ENCODE measurements at regions not wholly inside any gene's neighbourhood (a gene's known extent, or its start where the extent isn't known, plus 50 kb on each side); places are given as distances from the start of the nearest gene placed in this dataset.

DNA sequence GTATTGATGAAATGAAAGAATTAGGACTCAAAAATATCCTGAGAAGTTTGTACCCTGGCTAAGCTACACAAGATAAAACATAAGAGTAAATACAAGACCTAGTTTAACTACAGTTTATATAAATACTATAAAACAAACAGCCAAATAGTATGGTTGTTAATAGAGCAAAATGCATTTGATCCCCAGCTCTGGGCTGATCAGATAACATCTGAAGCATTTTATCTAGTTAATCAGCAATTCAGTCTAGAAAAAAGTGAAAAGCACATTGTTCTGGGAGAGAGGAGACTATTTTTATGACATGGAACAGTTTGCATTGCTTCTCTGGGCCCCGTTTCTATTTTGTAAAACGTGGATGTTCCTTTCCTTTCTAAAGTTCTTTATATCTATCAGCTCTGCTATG is 139.6 kb upstream of the RORB start:
- Histone ChIP-seq H3K27ac (ENCODE audit: low read depth, low read length) (no peak overlapping the region), H3K4me1 (ENCODE audit: control insufficient read depth, insufficient read depth, low read length) (no peaks in the 10 kb centered on the region), H3K4me3 (ENCODE audit: low read depth, low read length) (no peak overlapping the region), H3K36me3 (ENCODE audit: control insufficient read depth, insufficient read depth, low read length) (no peaks in the 10 kb centered on the region), H3K9me3 (ENCODE audit: control insufficient read depth, insufficient read depth, low read length) (no peaks in the 10 kb centered on the region), H3K27me3 (ENCODE audit: control insufficient read depth, insufficient read depth, low read length) (no peaks in the 10 kb centered on the region), H3K9ac (ENCODE audit: low read depth, low read length) (no peak overlapping the region)

GRCh38 chr9:74358959-74359358 is 138.2 kb upstream of the RORB start:
- Histone ChIP-seq H3K36me3 (ENCODE audit: control insufficient read depth, insufficient read depth, low read length) (no peaks in the 10 kb centered on the region), H3K4me1 (ENCODE audit: control insufficient read depth, insufficient read depth, low read length) (no peaks in the 10 kb centered on the region), H3K9me3 (ENCODE audit: control insufficient read depth, insufficient read depth, low read length) (no peaks in the 10 kb centered on the region), H3K4me3 (ENCODE audit: low read depth, low read length) (no peak overlapping the region), H3K27ac (ENCODE audit: low read depth, low read length) (no peak overlapping the region), H3K27me3 (ENCODE audit: control insufficient read depth, insufficient read depth, low read length) (no peaks in the 10 kb centered on the region), H3K9ac (ENCODE audit: low read depth, low read length) (no peak overlapping the region)

DNA sequence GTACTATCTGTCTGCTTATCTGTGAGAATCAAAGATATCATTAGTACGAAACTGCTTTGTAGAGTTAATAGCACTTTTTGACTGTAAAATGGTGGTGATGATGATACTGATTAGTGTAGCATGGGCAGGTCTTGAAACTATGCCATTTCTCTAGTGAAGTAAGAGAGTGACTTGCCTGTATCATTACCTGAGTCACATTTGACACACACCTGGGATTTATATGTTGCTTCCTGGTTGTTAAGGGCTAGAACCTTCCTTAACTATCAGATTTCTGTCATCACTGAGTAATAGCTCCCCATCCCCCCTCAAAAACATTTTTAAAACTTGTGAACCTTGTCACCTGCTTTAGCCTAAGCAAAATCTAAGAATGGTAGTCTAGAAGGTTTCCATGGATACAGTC is 135.6 kb upstream of the RORB start:
- H3K27me3 ChIP-seq (ENCODE audit: control insufficient read depth, insufficient read depth, low read length) = no peaks in the 10 kb centered on the region
- H3K9ac ChIP-seq (ENCODE audit: low read depth, low read length) = no peak overlapping the region
- no peaks in the 10 kb centered on the region for H3K4me1 ChIP-seq (ENCODE audit: control insufficient read depth, insufficient read depth, low read length)
- H3K27ac ChIP-seq (ENCODE audit: low read depth, low read length) = no peak overlapping the region
- H3K36me3 ChIP-seq (ENCODE audit: control insufficient read depth, insufficient read depth, low read length) = no peaks in the 10 kb centered on the region
- H3K9me3 ChIP-seq (ENCODE audit: control insufficient read depth, insufficient read depth, low read length) = no peaks in the 10 kb centered on the region
- no peak overlapping the region for H3K4me3 ChIP-seq (ENCODE audit: low read depth, low read length)

DNA sequence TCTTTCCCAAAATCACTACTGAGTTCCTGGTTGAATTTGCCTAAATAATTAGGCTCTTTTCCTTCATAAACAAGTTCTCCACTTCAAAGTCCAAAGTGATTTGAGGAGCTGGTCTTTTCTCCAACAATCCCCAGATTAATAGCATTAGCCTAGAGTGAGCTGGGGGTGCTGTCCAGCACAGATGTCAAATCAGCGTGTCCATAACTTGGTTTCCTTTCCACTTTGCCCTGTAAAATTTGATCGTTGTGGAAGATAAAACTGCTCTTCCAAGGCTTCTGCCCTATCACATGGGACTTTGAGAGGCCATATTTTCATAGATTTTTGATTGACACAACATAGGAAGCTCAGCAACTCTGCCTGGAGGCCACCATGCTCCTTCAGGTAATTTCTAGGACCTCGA is 134.7 kb upstream of the RORB start:
- H3K27me3 ChIP-seq (ENCODE audit: control insufficient read depth, insufficient read depth, low read length) = no peaks in the 10 kb centered on the region
- no peaks in the 10 kb centered on the region; the same call in 1 of the 2 replicates for H3K9me3 ChIP-seq (ENCODE audit: control insufficient read depth, insufficient read depth, low read length)
- no peak overlapping the region for H3K27ac ChIP-seq (ENCODE audit: low read depth, low read length)
- no peak overlapping the region for H3K9ac ChIP-seq (ENCODE audit: low read depth, low read length)
- H3K4me1 ChIP-seq (ENCODE audit: control insufficient read depth, insufficient read depth, low read length) = no peaks in the 10 kb centered on the region
- no peaks in the 10 kb centered on the region for H3K36me3 ChIP-seq (ENCODE audit: control insufficient read depth, insufficient read depth, low read length)
- H3K4me3 ChIP-seq (ENCODE audit: low read depth, low read length) = no peak overlapping the region

GRCh38 chr9:74366111-74366510 is 131.0 kb upstream of the RORB start:
- H3K4me1 ChIP-seq (ENCODE audit: control insufficient read depth, insufficient read depth, low read length) = no peaks in the 10 kb centered on the region
- no peaks in the 10 kb centered on the region for H3K36me3 ChIP-seq (ENCODE audit: control insufficient read depth, insufficient read depth, low read length)
- no peak overlapping the region for H3K27ac ChIP-seq (ENCODE audit: low read depth, low read length)
- no peaks in the 10 kb centered on the region for H3K27me3 ChIP-seq (ENCODE audit: control insufficient read depth, insufficient read depth, low read length)
- H3K9me3 ChIP-seq (ENCODE audit: control insufficient read depth, insufficient read depth, low read length) = no peaks in the 10 kb centered on the region; the same call in 1 of the 2 replicates
- H3K4me3 ChIP-seq (ENCODE audit: low read depth, low read length) = no peak overlapping the region
- H3K9ac ChIP-seq (ENCODE audit: low read depth, low read length) = no peak overlapping the region

DNA sequence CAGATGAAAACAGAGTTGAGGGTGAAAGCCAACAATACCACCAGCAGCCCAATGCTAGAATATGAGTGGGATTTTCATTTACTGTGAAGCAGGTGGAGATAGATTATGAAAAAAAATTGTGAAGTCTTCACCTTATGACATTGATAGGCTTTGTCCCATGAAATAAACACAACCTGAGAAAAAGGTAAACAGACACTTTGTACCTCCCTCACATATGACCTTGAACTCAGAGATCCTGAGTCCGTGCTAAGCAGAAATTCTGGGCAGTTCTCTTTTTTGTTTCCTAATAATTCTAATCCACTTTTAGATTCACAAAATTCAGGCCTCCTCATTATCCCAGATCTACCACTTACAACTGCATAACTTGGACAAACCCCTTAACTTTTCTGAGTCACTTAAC is 127.3 kb upstream of the RORB start:
- H3K9me3 ChIP-seq (ENCODE audit: control insufficient read depth, insufficient read depth, low read length) = no peaks in the 10 kb centered on the region; the same call in 1 of the 2 replicates
- no peak overlapping the region for H3K9ac ChIP-seq (ENCODE audit: low read depth, low read length)
- H3K27ac ChIP-seq (ENCODE audit: low read depth, low read length) = no peak overlapping the region
- H3K4me3 ChIP-seq (ENCODE audit: low read depth, low read length) = no peak overlapping the region
- H3K36me3 ChIP-seq (ENCODE audit: control insufficient read depth, insufficient read depth, low read length) = no peaks in the 10 kb centered on the region
- no peaks in the 10 kb centered on the region for H3K27me3 ChIP-seq (ENCODE audit: control insufficient read depth, insufficient read depth, low read length)
- peaks cover 7% of the 10 kb centered on the region for H3K4me1 ChIP-seq (ENCODE audit: control insufficient read depth, insufficient read depth, low read length)

DNA sequence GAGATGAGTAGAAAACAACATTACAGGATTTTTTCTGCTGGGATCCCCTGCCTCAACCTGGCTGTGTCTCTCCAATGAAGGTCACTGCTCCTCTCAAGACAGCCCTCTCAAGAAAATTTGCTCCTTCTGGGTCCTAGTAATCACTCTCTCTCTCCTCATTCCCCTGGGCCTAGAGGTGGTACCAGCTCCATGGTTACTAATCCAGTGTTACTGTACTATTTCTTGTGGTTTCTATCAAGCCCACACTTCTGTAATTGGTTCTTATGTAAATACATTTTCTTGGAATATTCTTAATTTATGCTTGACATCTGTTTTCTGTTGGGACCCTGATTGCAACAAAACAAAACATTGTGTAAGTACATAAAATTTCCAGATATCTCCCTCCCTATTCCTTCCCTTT is 123.8 kb upstream of the RORB start:
- no peak overlapping the region for H3K4me3 ChIP-seq (ENCODE audit: low read depth, low read length)
- no peaks in the 10 kb centered on the region for H3K27me3 ChIP-seq (ENCODE audit: control insufficient read depth, insufficient read depth, low read length)
- H3K27ac ChIP-seq (ENCODE audit: low read depth, low read length) = no peak overlapping the region
- H3K9ac ChIP-seq (ENCODE audit: low read depth, low read length) = no peak overlapping the region
- no peaks in the 10 kb centered on the region for H3K9me3 ChIP-seq (ENCODE audit: control insufficient read depth, insufficient read depth, low read length)
- no peaks in the 10 kb centered on the region for H3K36me3 ChIP-seq (ENCODE audit: control insufficient read depth, insufficient read depth, low read length)
- peaks cover 19% of the 10 kb centered on the region for H3K4me1 ChIP-seq (ENCODE audit: control insufficient read depth, insufficient read depth, low read length)

GRCh38 chr9:74379718-74380117 is 117.4 kb upstream of the RORB start:
- no peaks in the 10 kb centered on the region for H3K27me3 ChIP-seq (ENCODE audit: control insufficient read depth, insufficient read depth, low read length)
- no peaks in the 10 kb centered on the region for H3K9me3 ChIP-seq (ENCODE audit: control insufficient read depth, insufficient read depth, low read length)
- no peak overlapping the region for H3K9ac ChIP-seq (ENCODE audit: low read depth, low read length)
- no peak overlapping the region for H3K27ac ChIP-seq (ENCODE audit: low read depth, low read length)
- H3K4me3 ChIP-seq (ENCODE audit: low read depth, low read length) = no peak overlapping the region
- no peaks in the 10 kb centered on the region for H3K36me3 ChIP-seq (ENCODE audit: control insufficient read depth, insufficient read depth, low read length)
- peaks cover 26% of the 10 kb centered on the region for H3K4me1 ChIP-seq (ENCODE audit: control insufficient read depth, insufficient read depth, low read length)

DNA sequence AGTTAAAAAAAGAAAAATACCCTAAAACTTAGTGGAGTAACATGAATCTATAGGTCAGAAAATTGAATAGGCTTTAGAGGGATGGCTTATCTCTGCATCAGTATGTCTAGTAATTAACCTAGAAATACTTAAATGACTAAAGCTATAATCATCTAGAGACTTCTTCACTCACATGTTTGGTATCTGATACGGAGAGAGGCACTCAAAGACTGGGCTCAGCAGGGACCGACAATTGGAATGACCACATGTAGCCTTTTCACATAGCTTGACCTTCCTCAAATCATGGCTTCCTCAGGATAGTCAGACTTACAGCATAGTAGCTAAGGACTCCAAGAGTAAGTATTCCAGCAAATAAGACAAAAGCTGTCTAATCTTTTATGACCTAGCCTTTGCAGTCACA is 105.3 kb upstream of the RORB start:
- H3K9ac ChIP-seq (ENCODE audit: low read depth, low read length) = no peak overlapping the region
- no peaks in the 10 kb centered on the region for H3K36me3 ChIP-seq (ENCODE audit: control insufficient read depth, insufficient read depth, low read length)
- H3K9me3 ChIP-seq (ENCODE audit: control insufficient read depth, insufficient read depth, low read length) = no peaks in the 10 kb centered on the region
- H3K4me3 ChIP-seq (ENCODE audit: low read depth, low read length) = no peak overlapping the region
- no peaks in the 10 kb centered on the region for H3K4me1 ChIP-seq (ENCODE audit: control insufficient read depth, insufficient read depth, low read length)
- no peak overlapping the region for H3K27ac ChIP-seq (ENCODE audit: low read depth, low read length)
- no peaks in the 10 kb centered on the region for H3K27me3 ChIP-seq (ENCODE audit: control insufficient read depth, insufficient read depth, low read length)

DNA sequence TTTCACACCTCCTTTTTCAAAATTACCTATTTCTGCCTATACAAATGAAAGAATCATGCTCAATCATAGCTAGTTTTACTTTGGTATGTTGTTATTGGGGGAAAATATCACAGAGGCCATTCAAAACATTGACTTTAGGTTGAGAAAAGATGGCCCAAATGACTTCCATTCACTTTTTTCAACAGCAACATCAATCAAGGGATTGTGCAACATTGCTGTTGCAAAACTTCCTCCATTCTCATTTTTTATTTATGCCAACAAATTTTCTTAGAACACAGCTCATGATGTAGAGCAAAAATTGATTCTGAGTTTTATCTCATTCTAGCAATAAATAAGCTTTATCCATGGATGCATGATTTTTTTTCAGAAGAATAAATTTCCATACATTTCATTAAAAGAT is 93.6 kb upstream of the RORB start:
- Histone ChIP-seq H3K9ac (ENCODE audit: low read depth, low read length) (no peak overlapping the region), H3K36me3 (ENCODE audit: control insufficient read depth, insufficient read depth, low read length) (no peaks in the 10 kb centered on the region), H3K9me3 (ENCODE audit: control insufficient read depth, insufficient read depth, low read length) (no peaks in the 10 kb centered on the region), H3K4me3 (ENCODE audit: low read depth, low read length) (no peak overlapping the region), H3K27ac (ENCODE audit: low read depth, low read length) (no peak overlapping the region), H3K27me3 (ENCODE audit: control insufficient read depth, insufficient read depth, low read length) (no peaks in the 10 kb centered on the region), H3K4me1 (ENCODE audit: control insufficient read depth, insufficient read depth, low read length) (no peaks in the 10 kb centered on the region)

DNA sequence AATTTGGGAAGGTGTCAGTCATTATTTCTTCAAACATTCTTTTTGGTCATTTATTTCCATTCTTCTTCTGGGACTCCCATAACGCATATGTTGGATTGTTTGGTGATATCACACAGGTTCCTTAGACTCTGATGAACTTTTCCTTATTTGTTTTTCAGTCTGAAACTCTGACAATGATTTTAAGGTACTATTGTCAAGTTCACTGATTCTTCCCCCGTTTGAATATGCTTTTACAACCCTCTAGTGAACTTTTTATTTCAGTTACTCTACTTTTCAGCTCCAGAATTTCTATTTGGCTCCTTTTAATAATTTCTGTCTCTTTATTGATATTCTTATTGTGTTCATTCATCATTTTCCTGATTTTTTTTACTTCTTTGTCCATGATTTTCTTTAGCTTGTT is 92.5 kb upstream of the RORB start:
- Histone ChIP-seq H3K4me3 (ENCODE audit: low read depth, low read length) (no peak overlapping the region), H3K9me3 (ENCODE audit: control insufficient read depth, insufficient read depth, low read length) (no peaks in the 10 kb centered on the region), H3K9ac (ENCODE audit: low read depth, low read length) (no peak overlapping the region), H3K36me3 (ENCODE audit: control insufficient read depth, insufficient read depth, low read length) (no peaks in the 10 kb centered on the region), H3K4me1 (ENCODE audit: control insufficient read depth, insufficient read depth, low read length) (no peaks in the 10 kb centered on the region), H3K27me3 (ENCODE audit: control insufficient read depth, insufficient read depth, low read length) (no peaks in the 10 kb centered on the region), H3K27ac (ENCODE audit: low read depth, low read length) (no peak overlapping the region)

GRCh38 chr9:74407166-74407565 is 90.0 kb upstream of the RORB start:
- Histone ChIP-seq H3K9me3 (ENCODE audit: control insufficient read depth, insufficient read depth, low read length) (no peaks in the 10 kb centered on the region), H3K27me3 (ENCODE audit: control insufficient read depth, insufficient read depth, low read length) (no peaks in the 10 kb centered on the region), H3K4me1 (ENCODE audit: control insufficient read depth, insufficient read depth, low read length) (no peaks in the 10 kb centered on the region), H3K9ac (ENCODE audit: low read depth, low read length) (no peak overlapping the region), H3K27ac (ENCODE audit: low read depth, low read length) (no peak overlapping the region), H3K4me3 (ENCODE audit: low read depth, low read length) (no peak overlapping the region), H3K36me3 (ENCODE audit: control insufficient read depth, insufficient read depth, low read length) (no peaks in the 10 kb centered on the region)

All from HUES48 (cell line).